CD4-positive, alpha-beta T cell treated with Interleukin-6 for 4 hours (primary cell): ENCODE measurements at regions not wholly inside any gene's neighbourhood (a gene's known extent, or its start where the extent isn't known, plus 50 kb on each side); places are given as distances from the start of the nearest gene placed in this dataset.

Source experiments
- DNase-seq: peaks from one replicate; pipeline ENCODE4 v3.0.0-alpha.2; 2020; ENCODE audit warnings: mixed read lengths

DNA sequence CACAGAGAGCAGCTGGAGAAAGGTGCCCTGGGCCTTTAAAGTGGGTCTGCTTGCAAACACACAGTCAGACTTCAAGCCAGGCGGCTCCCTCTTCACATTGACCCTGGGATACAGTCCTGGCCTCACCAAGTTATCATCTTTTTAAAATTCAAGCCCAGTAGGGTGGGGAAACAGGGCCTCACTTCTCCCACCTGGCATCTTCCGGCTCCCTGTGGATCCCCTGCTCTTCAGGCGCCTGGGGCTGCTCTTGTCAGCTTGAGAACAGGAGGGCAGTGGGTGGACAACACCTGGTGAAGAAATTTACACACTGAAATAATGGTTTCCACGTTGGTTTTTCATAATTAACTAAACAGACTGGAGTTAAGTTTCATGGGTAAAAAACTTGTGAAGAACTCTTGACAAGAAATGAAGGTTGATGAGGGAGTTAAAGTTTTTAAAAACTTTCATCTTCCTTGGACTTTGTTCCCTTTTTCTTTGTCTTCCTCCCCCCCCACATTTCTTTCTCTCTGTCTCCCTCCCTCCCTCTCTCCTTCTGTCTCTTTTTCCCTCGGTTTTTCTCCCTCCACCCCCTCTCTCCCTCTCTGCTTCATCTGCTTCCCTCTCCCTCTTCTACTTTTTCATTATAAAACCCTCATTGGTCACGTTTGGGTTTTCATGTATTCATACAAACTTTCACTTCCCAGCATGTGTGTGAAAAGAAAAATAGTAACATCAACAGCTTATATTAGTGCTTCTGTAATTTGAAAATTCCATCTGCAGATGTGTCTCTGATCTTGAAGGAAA lies 219.6 kb downstream of the DMRT2 start:
- DNase-seq, result no peak

DNA sequence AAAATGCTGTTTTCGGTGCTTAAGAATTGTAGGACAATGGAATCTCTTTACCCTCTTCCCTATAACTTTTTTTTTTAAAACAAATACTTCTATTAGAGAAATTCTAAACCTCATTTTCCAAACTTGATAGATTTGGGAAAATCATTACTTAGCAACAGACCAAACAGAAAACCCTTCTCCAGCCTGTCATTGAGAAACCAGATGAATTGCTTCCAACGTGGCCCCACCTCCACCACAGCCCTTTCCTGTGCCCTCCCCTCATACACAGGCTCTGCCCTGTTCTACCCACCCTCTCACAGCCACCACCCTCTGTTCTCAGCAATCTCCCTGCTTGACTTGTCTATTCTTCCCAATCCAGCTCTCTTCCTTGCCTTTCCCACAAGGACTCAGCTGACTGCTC lies 221.2 kb downstream of the DMRT2 start:
- no peak for DNase-seq

- DNase-seq, result no peak
Observed at GRCh38 chr9:1271786-1272185, 221.6 kb downstream of the DMRT2 start.

- DNase-seq, result no peak
Observed at GRCh38 chr9:1272488-1272887, 222.3 kb downstream of the DMRT2 start.

DNA sequence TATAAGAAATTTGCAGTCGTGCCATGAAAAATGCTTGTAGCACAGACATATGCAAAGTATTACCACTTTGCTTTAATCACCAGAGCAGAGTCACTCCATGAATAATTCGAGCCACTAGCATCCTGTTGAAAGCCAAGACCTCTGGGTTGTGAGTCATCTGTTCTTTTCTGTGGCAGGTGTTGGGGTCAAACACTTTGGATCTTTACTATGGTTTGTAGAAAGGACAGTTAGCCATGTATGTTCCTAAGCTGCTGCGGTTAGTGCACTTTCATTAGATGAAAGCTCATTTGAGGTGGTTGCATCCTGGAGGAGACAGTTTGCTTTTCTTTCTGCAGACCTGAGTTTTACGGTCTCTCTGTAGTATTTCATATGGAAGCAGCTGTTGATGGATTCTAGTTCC lies 223.7 kb downstream of the DMRT2 start:
- DNase-seq, result no peak

DNA sequence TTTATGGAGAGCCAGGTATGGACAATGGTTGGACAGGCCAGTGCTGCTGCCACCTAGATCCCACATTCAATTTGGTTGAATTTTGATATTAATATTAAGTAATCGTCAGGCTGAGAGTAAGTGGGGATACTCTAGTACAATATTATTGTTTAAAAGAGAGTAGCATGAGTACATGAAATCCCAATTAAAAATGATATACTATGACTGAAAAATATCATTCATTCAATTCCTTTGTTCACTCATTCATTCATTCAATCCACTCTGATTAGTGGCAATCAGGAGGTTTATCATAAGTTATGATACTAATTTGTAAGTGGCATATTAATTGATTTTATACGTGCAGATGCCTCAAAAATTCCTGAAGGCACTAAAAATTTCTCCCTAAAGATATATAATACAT lies 224.2 kb downstream of the DMRT2 start:
- DNase-seq, result no peak

- DNase-seq, result no peak
Observed at GRCh38 chr9:1276474-1276873, 226.3 kb downstream of the DMRT2 start.

- no peak for DNase-seq
Observed at GRCh38 chr9:1284727-1285126, 234.6 kb downstream of the DMRT2 start.

DNA sequence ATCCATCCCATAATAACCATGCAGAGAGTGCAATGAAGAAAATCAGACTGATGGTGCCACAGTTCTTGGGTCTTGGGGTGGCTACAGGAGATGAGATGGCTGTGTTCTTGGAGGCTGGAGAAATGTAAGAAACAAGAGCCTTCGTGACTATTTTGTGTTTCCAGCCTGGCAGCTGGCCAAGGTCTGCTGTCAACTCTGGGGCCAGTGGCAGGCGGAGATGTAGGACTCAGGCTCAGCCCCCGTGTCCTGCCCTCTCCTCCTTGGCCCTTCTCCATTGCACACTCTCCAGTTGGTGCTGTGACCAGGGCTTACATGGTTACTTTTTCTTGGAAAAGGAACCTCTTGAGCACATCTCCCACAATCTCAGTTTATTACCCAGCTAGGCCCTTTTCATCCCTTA lies 235.4 kb downstream of the DMRT2 start:
- no peak for DNase-seq

DNA sequence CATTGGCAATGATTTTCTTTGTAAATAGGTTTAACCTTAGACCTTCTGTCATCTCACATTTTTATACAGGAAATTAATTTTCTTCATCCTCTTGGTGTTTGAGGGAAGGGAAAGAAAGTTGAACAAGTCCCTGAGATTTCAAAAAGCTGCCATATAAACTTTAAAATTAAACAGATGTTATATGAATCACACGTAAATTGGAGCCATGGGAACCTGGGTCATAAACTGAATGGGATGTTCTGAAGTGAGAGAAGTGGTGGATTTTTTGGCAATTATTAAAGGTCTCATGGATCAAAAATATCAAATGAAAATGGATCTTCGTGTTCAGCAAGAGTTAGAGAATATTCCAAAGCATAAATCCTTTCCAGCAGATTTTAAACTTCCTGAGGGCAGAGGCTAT lies 242.2 kb downstream of the DMRT2 start:
- DNase-seq, result no peak

- DNase-seq, result no peak
Observed at GRCh38 chr9:1294641-1295258, 244.6 kb downstream of the DMRT2 start.

DNA sequence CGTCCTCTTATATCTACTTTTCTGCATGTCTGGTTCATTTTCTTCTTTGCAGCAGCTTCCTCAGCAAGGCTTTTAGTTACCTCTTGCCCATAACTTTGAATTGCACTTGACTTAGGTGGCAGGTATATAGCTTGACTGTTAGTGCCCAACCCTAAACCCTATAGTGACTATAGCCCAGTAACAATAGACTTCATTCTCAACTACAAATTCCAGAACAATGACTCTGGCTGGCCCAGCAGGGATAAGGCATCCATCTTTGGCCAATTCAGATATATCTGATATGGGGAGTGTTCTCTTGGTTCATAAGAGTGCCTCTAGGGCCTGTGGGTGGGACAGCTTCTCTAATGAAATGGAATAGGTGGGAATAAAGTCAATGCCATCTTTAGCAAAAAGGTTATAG lies 246.2 kb downstream of the DMRT2 start:
- DNase-seq, result no peak

GRCh38 chr9:1298046-1298445 lies 247.9 kb downstream of the DMRT2 start:
- DNase-seq, result no peak

DNA sequence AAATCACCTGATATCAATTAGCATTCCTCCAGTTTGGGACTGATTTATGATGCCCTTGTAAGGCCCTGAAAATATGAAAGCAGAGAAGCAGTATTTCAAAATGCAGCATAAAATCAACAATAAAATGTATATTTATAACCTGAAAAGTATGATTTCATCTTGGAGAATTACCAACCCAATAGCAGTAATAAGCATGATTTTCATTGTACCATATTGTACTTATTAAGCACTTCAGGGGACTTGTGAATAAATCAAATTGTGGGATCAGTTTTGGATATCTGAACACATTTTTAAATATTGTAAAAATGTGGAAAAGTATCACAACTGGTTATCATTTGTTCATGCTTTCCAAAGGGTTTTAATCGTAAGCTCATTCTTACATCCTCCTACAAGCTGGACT lies 250.8 kb downstream of the DMRT2 start:
- no peak for DNase-seq

GRCh38 chr9:1303932-1304331 lies 253.8 kb downstream of the DMRT2 start:
- no peak for DNase-seq

DNA sequence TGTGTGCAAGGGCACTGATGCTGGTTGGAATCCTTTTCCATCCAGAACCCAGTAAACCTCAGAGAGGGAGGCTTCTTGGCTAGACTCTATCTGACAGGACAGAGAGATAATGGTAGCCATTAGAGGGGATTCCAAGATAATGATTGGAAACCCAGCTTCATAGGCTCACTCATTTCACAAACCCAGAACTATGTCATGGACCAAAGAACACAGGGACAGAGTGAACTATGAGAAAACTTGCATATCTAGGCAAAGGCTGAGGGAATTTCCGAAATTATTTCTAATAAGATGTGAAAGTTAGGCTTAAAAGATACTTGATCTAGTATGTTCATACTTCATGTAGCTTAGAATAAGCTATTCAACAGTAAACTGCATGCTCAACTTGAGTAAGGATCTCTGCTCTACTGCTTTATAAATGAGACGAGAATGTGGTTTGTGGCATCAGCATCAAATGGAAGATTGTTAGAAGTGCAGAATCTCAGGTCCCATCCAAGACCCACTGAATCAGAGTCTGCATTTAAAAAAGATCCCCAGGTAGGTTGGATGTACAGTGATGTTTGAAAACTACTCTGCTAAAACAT lies 261.4 kb downstream of the DMRT2 start:
- no peak for DNase-seq

- no peak for DNase-seq
Observed at GRCh38 chr9:1319436-1319835, 269.3 kb downstream of the DMRT2 start.

DNA sequence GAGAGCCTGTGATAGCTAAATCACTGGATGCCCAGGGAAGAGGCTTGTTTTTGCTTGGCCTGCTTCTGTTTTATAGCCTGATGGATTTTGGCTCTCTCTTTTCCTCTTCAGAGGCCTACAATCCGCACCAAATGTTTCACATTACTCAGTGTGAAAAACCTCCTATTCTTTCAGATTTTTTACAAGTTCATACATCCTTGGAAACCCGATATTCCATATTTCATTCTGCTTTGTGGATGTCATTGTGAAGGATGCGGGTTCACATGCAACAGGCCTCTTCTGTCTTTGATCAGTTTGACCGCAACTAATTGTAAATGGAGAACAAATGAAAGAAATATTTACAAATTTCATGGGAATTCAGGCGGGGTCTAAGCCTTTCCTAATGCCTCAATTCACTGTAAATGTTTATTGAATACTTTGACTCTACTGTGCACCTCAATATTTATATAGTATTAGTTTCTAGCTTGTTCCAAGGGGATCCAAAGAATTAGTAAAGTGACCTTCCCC lies 269.9 kb downstream of the DMRT2 start:
- DNase-seq, result no peak

GRCh38 chr9:1320607-1321195 lies 270.5 kb downstream of the DMRT2 start:
- DNase-seq, result no peak

GRCh38 chr9:1327467-1327866 lies 277.3 kb downstream of the DMRT2 start:
- DNase-seq, result no peak

DNA sequence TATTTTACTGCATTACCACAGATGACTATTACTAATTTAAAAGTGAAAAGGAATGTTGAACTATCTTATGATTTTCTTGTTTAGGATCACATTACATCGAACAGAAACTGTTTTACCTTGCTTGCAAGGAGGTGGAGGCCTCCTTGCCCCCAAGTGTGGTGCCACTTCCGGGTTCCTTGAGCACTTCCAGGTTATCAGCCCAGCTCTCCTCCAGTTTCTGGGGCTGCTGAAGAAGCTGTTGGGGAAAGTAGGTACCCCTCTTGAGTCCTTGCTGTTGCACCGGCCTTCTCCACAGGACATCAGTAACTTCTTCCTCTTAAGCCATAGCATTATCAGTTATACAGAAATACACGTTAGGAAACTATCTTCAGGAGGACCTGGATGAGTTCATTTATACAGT lies 278.2 kb downstream of the DMRT2 start:
- no peak for DNase-seq

DNA sequence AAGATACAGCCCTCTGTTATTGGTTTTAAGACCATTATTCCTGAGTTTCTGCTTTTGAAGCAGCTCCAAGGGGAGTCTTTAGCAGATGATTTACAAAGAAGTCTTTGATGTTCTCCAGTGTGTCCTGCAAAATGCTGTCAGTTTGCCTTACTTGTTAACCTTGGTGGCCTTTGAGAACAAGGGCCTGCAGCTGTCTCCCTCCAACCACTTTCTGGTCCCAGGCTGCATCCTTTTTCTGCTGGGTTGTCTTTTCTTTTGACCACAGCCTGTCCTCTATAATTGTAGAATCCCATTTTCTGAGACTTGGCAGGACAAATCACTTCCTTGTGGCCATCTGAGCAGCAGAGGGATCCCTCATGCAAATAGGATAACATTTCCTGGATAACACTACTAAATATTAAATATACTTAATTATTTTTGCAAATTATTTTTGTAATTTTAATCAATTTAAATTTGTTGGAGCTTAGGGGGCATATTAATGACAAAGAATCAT lies 281.4 kb downstream of the DMRT2 start:
- no peak for DNase-seq

- DNase-seq, result no peak
Observed at GRCh38 chr9:1332156-1332555, 282.0 kb downstream of the DMRT2 start.

GRCh38 chr9:1335174-1335573 lies 285.0 kb downstream of the DMRT2 start:
- DNase-seq, result no peak
